Right ventricle myocardium superior (tissue), 1 donor: ENCODE measurements at regions not wholly inside any gene's neighbourhood (a gene's known extent, or its start where the extent isn't known, plus 50 kb on each side); places are given as distances from the start of the nearest gene placed in this dataset.

Experiments
- ATAC-seq: fragments of 200-7000 bp; cut with Tn5 transposase; one replicate; pipeline ENCODE4 v1.9.1; 2020; ENCODE audit warnings: mild to moderate bottlenecking; ENCODE audit not compliant: poor library complexity
- DNase-seq: peaks from one replicate; pipeline ENCODE4 v3.0.0-alpha.2; 2020
- intact Hi-C: fragments of 100-400 bp; cut with DNase I; formaldehyde crosslinking; loops from one replicate; pipeline ENCODE4 v1.11.2; 2022
- donor health status: DM: no; HTN: yes; CAD: no; lungs with severe emphysema.

GRCh38 chr5:167723254-167723871, 568.1 kb upstream of the WWC1 start:
- ATAC-seq (peak; percentile 95), DNase-seq (peak; percentile 79)
- intact Hi-C loops: loop anchor here (5.0 to 10.0 kb wide), 3 partner anchors 211 to 494 kb away; no protein-coding TSS in a partner anchor

- ATAC-seq: no peak
- no peak for DNase-seq
- intact Hi-C loops: loop anchor here (10.0 kb wide), 2 partner anchors 210 to 300 kb away; no protein-coding TSS in a partner anchor
These were observed 566.2 kb upstream of the WWC1 start for GRCh38 chr5:167725264-167725663.

- ATAC-seq: no peak
- intact Hi-C loops: loop anchor here (10.0 kb wide), 2 partner anchors 209 to 299 kb away; no protein-coding TSS in a partner anchor
- DNase-seq: no peak
These were observed 565.7 kb upstream of the WWC1 start for GRCh38 chr5:167725741-167726140.

GRCh38 chr5:167726642-167727041, 564.8 kb upstream of the WWC1 start:
- no peak for DNase-seq
- no peak for ATAC-seq
- intact Hi-C loops: loop anchor here (10.0 kb wide), 2 partner anchors 208 to 298 kb away; no protein-coding TSS in a partner anchor

GRCh38 chr5:167730121-167730520, 561.3 kb upstream of the WWC1 start:
- DNase-seq (no peak), ATAC-seq (no peak)
- intact Hi-C loops: no loop called here

- DNase-seq: no peak
- no peak for ATAC-seq
- intact Hi-C loops: no loop called here
These were observed 560.8 kb upstream of the WWC1 start for GRCh38 chr5:167730656-167731055.

GRCh38 chr5:167731951-167732350, 559.5 kb upstream of the WWC1 start:
- intact Hi-C loops: no loop called here
- ATAC-seq (no peak), DNase-seq (no peak)

GRCh38 chr5:167732499-167732898, 558.9 kb upstream of the WWC1 start:
- intact Hi-C loops: no loop called here
- DNase-seq: no peak
- ATAC-seq: no peak

GRCh38 chr5:167736992-167737391, 554.5 kb upstream of the WWC1 start:
- intact Hi-C loops: no loop called here
- ATAC-seq: peak; percentile 31
- no peak for DNase-seq

GRCh38 chr5:167743695-167744464, 547.6 kb upstream of the WWC1 start:
- ATAC-seq (no peak), DNase-seq (no peak)
- intact Hi-C loops: no loop called here

- intact Hi-C loops: no loop called here
- DNase-seq (no peak), ATAC-seq (no peak)
These were observed 545.6 kb upstream of the WWC1 start for GRCh38 chr5:167745868-167746267.

- no peak for DNase-seq
- intact Hi-C loops: no loop called here
These were observed 540.9 kb upstream of the WWC1 start for GRCh38 chr5:167750586-167750985.

GRCh38 chr5:167752936-167753335, 538.5 kb upstream of the WWC1 start:
- intact Hi-C loops: no loop called here
- DNase-seq: no peak
- ATAC-seq: no peak

More at GRCh38 chr5:167750586-167750985, 540.9 kb upstream of the WWC1 start:
- ATAC-seq: no peak

- DNase-seq (no peak), ATAC-seq (no peak)
- intact Hi-C loops: no loop called here
These were observed 537.5 kb upstream of the WWC1 start for GRCh38 chr5:167753725-167754490.

- DNase-seq (no peak), ATAC-seq (no peak)
- intact Hi-C loops: no loop called here
These were observed 536.9 kb upstream of the WWC1 start for GRCh38 chr5:167754501-167755021.

- DNase-seq: no peak
- ATAC-seq: no peak
- intact Hi-C loops: no loop called here
These were observed 536.0 kb upstream of the WWC1 start for GRCh38 chr5:167755420-167755819.

- ATAC-seq (no peak), DNase-seq (no peak)
- intact Hi-C loops: no loop called here
These were observed 532.2 kb upstream of the WWC1 start for GRCh38 chr5:167759057-167759821.

- ATAC-seq (no peak), DNase-seq (no peak)
- intact Hi-C loops: no loop called here
These were observed 527.7 kb upstream of the WWC1 start for GRCh38 chr5:167763772-167764171.
